HG03442 (cell line): ENCODE measurements at regions not wholly inside any gene's neighbourhood (a gene's known extent, or its start where the extent isn't known, plus 50 kb on each side); places are given as distances from the start of the nearest gene placed in this dataset.

Experiments used
- ATAC-seq: cut with Tn5 transposase; IDR thresholded peaks from one replicate; pipeline ENCODE4 v1.9.1; 2021; ENCODE audit warnings: mild to moderate bottlenecking, moderate library complexity; ENCODE audit not compliant: unreplicated experiment

- ATAC-seq = no peak
Measured at GRCh38 chr6:148223424-148223842, 119.2 kb upstream of the SASH1 start.

- no peak for ATAC-seq
Measured at GRCh38 chr6:148225871-148226270, 116.8 kb upstream of the SASH1 start.

GRCh38 chr6:148226284-148226683 lies 116.4 kb upstream of the SASH1 start:
- ATAC-seq = no peak

- ATAC-seq = no peak
Measured at GRCh38 chr6:148231572-148231971, 111.1 kb upstream of the SASH1 start.

GRCh38 chr6:148235446-148235845 lies 107.2 kb upstream of the SASH1 start:
- ATAC-seq = no peak

- no peak for ATAC-seq
Measured at GRCh38 chr6:148238713-148239112, 103.9 kb upstream of the SASH1 start.

- no peak for ATAC-seq
Measured at GRCh38 chr6:148239215-148239614, 103.4 kb upstream of the SASH1 start.

GRCh38 chr6:148239801-148240460 lies 102.7 kb upstream of the SASH1 start:
- no peak for ATAC-seq

- no peak for ATAC-seq
Measured at GRCh38 chr6:148240461-148240840, 102.2 kb upstream of the SASH1 start.

GRCh38 chr6:148240861-148241477 lies 101.7 kb upstream of the SASH1 start:
- ATAC-seq = no peak

GRCh38 chr6:148242180-148242579 lies 100.5 kb upstream of the SASH1 start:
- no peak for ATAC-seq

GRCh38 chr6:148244217-148244935 lies 98.3 kb upstream of the SASH1 start:
- no peak for ATAC-seq

- ATAC-seq = no peak
Measured at GRCh38 chr6:148247386-148248063, 95.1 kb upstream of the SASH1 start.

GRCh38 chr6:148249160-148249559 lies 93.5 kb upstream of the SASH1 start:
- ATAC-seq = no peak

- no peak for ATAC-seq
Measured at GRCh38 chr6:148249679-148250375, 92.8 kb upstream of the SASH1 start.

GRCh38 chr6:148250975-148251685 lies 91.5 kb upstream of the SASH1 start:
- ATAC-seq = no peak

- ATAC-seq = no peak
Measured at GRCh38 chr6:148251891-148252290, 90.7 kb upstream of the SASH1 start.

- no peak for ATAC-seq
Measured at GRCh38 chr6:148257810-148258209, 84.8 kb upstream of the SASH1 start.

GRCh38 chr6:148258868-148259267 lies 83.8 kb upstream of the SASH1 start:
- no peak for ATAC-seq

- ATAC-seq = no peak
Measured at GRCh38 chr6:148261470-148261869, 81.2 kb upstream of the SASH1 start.
